Fibroblast of the aortic adventitia (primary cell): ENCODE measurements at regions not wholly inside any gene's neighbourhood (a gene's known extent, or its start where the extent isn't known, plus 50 kb on each side); places are given as distances from the start of the nearest gene placed in this dataset.

ENCODE experiments used
- DNase-seq: peaks from one replicate; pipeline ENCODE4 v3.0.0-alpha.2; 2010; ENCODE audit warnings: low read depth
- H3K4me3 ChIP-seq: 2 replicates; pipeline ENCODE4 v1.5.1; 2011; ENCODE audit warnings: low read depth, mild to moderate bottlenecking, control low read depth, low read length, moderate library complexity
- TF ChIP-seq, protein P1 (sequence below): IDR thresholded peaks from 2 replicates; pipeline ENCODE4 v1.5.1; 2011; ENCODE audit warnings: mild to moderate bottlenecking, low read length, control low read depth, inconsistent platforms; ENCODE audit not compliant: insufficient read depth

DNA sequence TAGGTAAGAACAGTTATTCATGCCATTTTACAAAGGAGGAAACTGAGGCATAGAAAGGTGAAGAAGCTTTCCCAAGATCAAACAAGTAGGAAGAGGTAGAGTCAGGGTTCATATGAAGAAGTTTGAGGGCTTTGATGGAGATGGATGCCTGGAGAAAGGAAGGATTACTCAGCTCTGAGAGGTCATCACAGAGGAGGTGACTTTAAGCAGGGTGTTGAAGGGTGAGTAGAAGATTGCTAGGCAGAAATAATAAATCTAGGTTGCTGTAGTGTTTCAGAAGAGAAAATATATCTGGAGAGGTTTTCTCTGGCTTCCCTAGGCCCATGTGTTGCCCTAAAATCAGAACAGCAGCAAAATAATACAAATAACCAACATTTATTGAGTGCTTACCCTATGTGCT lies 196.3 kb downstream of the PALM2AKAP2 start:
- TF ChIP-seq, protein P1, sequence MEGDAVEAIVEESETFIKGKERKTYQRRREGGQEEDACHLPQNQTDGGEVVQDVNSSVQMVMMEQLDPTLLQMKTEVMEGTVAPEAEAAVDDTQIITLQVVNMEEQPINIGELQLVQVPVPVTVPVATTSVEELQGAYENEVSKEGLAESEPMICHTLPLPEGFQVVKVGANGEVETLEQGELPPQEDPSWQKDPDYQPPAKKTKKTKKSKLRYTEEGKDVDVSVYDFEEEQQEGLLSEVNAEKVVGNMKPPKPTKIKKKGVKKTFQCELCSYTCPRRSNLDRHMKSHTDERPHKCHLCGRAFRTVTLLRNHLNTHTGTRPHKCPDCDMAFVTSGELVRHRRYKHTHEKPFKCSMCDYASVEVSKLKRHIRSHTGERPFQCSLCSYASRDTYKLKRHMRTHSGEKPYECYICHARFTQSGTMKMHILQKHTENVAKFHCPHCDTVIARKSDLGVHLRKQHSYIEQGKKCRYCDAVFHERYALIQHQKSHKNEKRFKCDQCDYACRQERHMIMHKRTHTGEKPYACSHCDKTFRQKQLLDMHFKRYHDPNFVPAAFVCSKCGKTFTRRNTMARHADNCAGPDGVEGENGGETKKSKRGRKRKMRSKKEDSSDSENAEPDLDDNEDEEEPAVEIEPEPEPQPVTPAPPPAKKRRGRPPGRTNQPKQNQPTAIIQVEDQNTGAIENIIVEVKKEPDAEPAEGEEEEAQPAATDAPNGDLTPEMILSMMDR = no peak
- no peak for DNase-seq
- H3K4me3 ChIP-seq = no peak overlapping the region

DNA sequence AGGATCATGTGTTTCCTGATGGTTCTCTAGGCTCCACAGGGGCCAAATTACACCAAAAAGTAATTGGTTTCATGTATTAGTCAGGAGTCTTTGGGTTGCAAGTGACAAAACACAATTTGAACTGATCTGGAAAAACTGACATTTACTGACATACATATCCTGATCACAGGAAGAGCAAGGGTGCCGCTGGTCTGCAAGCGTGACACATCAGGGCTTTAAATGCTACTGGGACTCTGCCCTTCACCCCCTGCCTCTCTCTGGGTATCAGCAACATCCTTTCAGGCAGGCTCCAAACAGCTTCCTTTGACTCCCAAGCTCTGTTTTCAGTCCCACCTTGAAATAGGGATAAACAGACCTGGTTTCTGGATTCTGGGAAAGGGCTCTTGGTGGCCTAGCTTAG lies 197.5 kb downstream of the PALM2AKAP2 start:
- no peak overlapping the region for H3K4me3 ChIP-seq
- TF ChIP-seq, protein P1 = no peak
- DNase-seq = no peak

DNA sequence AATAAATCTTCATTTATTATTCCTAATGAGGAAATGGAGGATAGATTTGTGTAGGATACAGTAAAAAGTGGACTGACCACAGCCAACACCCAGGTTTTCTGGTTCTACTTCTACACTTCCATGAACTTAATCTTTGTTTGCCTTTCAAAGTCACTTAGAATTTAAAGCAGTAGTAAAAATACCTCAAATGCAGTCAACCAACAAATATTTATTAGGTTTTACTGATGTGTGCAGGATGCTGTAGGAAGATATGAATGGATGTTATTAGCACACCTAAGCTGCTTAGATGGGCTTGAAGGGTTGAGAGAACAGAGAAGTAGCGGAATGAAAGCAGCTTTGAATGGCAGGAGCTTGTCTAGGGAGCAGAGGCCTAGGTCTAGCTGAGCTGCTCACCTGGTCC lies 201.1 kb downstream of the PALM2AKAP2 start:
- TF ChIP-seq, protein P1 = no peak

DNA sequence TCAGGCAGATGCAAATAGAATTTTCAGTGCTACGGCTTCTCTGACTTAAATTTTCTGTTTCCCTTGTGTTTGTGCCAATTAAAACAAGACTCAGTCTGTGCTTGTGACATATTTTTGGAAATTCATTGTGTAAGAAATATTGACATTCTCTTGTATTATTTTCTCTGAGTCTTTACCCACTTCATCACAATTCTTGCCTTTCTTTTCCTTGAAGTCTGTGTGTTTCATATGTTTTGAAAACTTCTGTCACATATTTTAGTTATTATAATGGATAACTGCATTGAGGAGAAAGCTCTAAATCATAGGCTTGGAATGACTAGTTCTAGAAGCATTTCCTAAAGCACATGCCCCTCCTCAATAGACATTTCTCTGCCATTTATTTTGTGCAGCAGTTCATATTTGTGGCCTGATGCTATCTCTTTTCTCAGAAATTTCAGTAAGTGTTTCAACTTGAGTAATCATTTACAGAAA lies 206.6 kb downstream of the PALM2AKAP2 start:
- peak; percentile 98 for DNase-seq
- H3K4me3 ChIP-seq = no peak overlapping the region
- TF ChIP-seq, protein P1 = no peak

More for the DNA sequence above, 201.1 kb downstream of the PALM2AKAP2 start:
- DNase-seq = no peak
- H3K4me3 ChIP-seq = no peak overlapping the region

DNA sequence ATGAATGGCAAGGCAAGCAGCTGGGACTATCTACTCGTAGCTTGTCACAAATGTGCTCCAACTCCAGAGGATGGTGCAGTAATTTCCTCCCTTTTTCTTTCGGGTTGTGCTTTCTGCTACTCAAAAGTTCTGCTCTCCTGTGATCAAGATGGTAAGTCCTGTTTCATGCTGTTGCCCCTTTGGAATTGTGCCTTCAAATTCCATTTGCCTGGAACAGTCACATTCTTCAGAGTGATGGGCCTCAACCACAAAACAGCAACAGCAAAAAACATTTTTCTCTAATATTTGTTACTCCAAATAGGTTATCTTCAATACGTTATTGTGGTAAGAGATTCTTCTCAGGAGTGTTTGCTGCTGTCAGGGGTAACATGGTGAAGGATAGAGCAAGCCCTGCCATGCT lies 209.3 kb downstream of the PALM2AKAP2 start:
- no peak overlapping the region for H3K4me3 ChIP-seq
- peak; percentile 59 for DNase-seq

DNA sequence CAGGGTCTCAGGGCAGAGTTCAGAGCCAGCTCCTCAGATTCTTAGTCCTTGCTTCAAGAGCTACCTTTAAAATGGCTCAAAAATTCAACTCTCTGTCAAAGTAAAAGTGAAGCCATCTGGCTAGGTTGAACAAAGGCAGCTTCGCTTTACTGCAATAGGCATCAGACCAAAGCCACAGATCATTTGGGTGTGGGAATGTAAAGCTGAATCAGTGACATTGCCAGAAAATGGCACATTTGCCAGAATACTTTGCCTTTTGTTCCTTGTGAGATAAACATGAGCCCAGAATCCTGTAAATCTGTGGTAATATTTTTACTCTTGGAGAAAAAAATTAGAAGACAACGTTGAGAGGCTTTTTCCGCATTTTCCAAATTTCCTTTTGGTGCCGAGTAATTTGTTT lies 210.5 kb downstream of the PALM2AKAP2 start:
- TF ChIP-seq, protein P1 = no peak
- DNase-seq = peak; percentile 97
- no peak overlapping the region for H3K4me3 ChIP-seq

More for the DNA sequence above, 209.3 kb downstream of the PALM2AKAP2 start:
- TF ChIP-seq, protein P1 = no peak

DNA sequence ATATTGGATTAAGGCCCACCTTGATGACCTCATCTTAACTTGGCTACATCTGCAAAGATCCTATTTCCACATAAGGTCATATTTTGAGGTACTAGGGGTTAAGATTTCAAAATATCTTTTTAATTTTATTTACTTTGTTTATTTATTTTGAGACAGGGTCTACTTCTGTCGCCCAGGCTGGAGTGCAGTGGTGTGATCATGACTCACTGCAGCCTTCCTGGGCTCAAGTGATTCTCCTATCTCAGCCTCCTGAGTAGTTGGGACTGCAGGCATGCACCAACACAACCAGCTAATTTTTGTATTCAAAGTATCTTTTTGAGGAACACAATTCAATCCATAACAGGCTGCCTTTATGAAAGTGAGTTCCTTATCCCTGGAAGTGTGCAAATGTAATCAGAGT lies 212.3 kb downstream of the PALM2AKAP2 start:
- no peak overlapping the region for H3K4me3 ChIP-seq
- TF ChIP-seq, protein P1 = no peak
- no peak for DNase-seq
